WTC11 (cell line): ENCODE measurements at regions not wholly inside any gene's neighbourhood (a gene's known extent, or its start where the extent isn't known, plus 50 kb on each side); places are given as distances from the start of the nearest gene placed in this dataset.

Experiments used
- HMGA2 ChIP-seq: fragments of 250-450 bp; sonication (Bioruptor Pico); IDR thresholded peaks from 2 replicates; pipeline ENCODE4 v1.4.0; 2021; ENCODE audit warnings: mild to moderate bottlenecking, moderate library complexity
- JUN ChIP-seq: sonication (generic); formaldehyde crosslinking; IDR thresholded peaks from 2 replicates; pipeline ENCODE4 v1.8.0; 2023; ENCODE audit warnings: mild to moderate bottlenecking, missing genetic modification reagents
- ZNF138 ChIP-seq: sonication (generic); formaldehyde crosslinking; conservative IDR thresholded peaks from 2 replicates; pipeline ENCODE4 v1.8.1; 2022; ENCODE audit warnings: mild to moderate bottlenecking, moderate library complexity, missing genetic modification reagents
- TF ChIP-seq, protein P1 (sequence below): fragments of 200-600 bp; IDR thresholded peaks from 2 replicates; pipeline ENCODE4 v1.8.0; 2022; ENCODE audit warnings: antibody characterized with exemption
- TF ChIP-seq, protein P2 (sequence below): fragments of 250-450 bp; sonication (Bioruptor Pico); IDR thresholded peaks from 2 replicates; pipeline ENCODE4 v2.1.2; 2022; ENCODE audit warnings: mild to moderate bottlenecking, moderate library complexity

DNA sequence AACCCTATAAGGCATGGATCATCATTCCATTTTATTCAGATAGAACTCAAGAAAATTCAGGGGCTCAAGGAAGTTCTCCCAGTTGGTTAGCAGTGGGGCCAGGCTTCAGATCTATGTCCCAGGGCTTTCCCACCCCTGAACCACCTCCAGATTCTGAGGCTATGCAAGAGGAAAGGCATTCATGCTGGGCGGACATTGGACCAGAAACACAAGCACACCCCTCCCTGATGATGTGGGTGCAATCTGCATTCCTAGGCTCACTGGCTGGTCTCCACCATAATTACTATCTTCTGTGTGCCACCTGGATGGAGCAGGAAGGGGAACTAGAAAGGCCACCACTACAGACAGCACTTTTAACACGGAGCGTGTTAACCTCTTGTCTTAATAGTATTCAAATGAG is 63.2 kb upstream of the ASIC2 start:
- TF ChIP-seq, protein P1, sequence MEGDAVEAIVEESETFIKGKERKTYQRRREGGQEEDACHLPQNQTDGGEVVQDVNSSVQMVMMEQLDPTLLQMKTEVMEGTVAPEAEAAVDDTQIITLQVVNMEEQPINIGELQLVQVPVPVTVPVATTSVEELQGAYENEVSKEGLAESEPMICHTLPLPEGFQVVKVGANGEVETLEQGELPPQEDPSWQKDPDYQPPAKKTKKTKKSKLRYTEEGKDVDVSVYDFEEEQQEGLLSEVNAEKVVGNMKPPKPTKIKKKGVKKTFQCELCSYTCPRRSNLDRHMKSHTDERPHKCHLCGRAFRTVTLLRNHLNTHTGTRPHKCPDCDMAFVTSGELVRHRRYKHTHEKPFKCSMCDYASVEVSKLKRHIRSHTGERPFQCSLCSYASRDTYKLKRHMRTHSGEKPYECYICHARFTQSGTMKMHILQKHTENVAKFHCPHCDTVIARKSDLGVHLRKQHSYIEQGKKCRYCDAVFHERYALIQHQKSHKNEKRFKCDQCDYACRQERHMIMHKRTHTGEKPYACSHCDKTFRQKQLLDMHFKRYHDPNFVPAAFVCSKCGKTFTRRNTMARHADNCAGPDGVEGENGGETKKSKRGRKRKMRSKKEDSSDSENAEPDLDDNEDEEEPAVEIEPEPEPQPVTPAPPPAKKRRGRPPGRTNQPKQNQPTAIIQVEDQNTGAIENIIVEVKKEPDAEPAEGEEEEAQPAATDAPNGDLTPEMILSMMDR: no peak
- TF ChIP-seq HMGA2 (CRISPR knock-in tag): no peak
- no peak for TF ChIP-seq ZNF138
- TF ChIP-seq JUN (CRISPR knock-in tag): no peak
- TF ChIP-seq, protein P2, sequence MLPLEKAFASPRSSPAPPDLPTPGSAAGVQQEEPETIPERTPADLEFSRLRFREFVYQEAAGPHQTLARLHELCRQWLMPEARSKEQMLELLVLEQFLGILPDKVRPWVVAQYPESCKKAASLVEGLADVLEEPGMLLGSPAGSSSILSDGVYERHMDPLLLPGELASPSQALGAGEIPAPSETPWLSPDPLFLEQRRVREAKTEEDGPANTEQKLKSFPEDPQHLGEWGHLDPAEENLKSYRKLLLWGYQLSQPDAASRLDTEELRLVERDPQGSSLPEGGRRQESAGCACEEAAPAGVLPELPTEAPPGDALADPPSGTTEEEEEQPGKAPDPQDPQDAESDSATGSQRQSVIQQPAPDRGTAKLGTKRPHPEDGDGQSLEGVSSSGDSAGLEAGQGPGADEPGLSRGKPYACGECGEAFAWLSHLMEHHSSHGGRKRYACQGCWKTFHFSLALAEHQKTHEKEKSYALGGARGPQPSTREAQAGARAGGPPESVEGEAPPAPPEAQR (CRISPR knock-in tag): no peak
